Loucy (cell line): ENCODE measurements at regions not wholly inside any gene's neighbourhood (a gene's known extent, or its start where the extent isn't known, plus 50 kb on each side); places are given as distances from the start of the nearest gene placed in this dataset.

Experiments used
- CTCF ChIP-seq: fragments of 200-600 bp; sonication (generic); conservative IDR thresholded peaks from 2 replicates; pipeline ENCODE4 v1.5.1; 2014; ENCODE audit warnings: mild to moderate bottlenecking, antibody characterized with exemption, low read length
- EZH2phosphoT487 ChIP-seq: fragments of 200-600 bp; IDR thresholded peaks from 2 replicates; pipeline ENCODE4 v1.6.1; 2018; ENCODE audit warnings: antibody characterized with exemption, mild to moderate bottlenecking, moderate library complexity, borderline replicate concordance

DNA sequence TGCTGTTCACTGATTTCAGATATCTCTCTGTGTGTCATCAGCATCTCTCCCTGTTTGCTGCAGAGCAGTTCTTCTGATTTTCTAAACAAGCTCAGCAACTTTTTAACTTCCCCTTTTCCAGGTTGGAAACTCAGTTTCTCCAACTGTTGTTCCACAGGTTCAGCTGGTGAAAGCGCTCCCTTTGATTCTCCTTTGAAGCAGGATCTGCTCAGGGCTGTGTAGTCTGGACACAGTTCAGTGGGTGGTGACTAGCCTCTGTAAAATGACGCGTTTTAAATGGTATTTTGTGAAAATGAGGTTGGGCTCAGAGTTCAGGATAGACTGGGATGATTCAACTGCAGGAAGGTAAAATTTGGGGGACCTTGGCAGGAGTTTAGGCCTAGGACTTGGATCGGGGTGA is 106.3 kb downstream of the TRIM43 start:
- TF ChIP-seq CTCF (no peak), EZH2phosphoT487 (no peak)
